IMR-90 (cell line): ENCODE measurements at regions not wholly inside any gene's neighbourhood (a gene's known extent, or its start where the extent isn't known, plus 50 kb on each side); places are given as distances from the start of the nearest gene placed in this dataset.

ENCODE experiments used
- CEBPB ChIP-seq: IDR thresholded peaks from 2 replicates; pipeline ENCODE4 v1.6.1; 2012; ENCODE audit warnings: low read depth, low read length, improper control_type of control experiment
- FOS ChIP-seq: fragments of 150-350 bp; IDR thresholded peaks from 2 replicates; pipeline ENCODE4 v1.6.1; 2016; ENCODE audit warnings: low read depth, low read length
- MAFK ChIP-seq: IDR thresholded peaks from 2 replicates; pipeline ENCODE4 v1.6.1; 2012; ENCODE audit warnings: low read depth, low read length, improper control_type of control experiment
- MAZ ChIP-seq: IDR thresholded peaks from 2 replicates; pipeline ENCODE4 v1.6.1; 2012; ENCODE audit warnings: low read depth, mild to moderate bottlenecking, low read length, improper control_type of control experiment, moderate library complexity, borderline replicate concordance
- POLR2A ChIP-seq: IDR thresholded peaks from 2 replicates; pipeline ENCODE4 v1.6.1; 2012; ENCODE audit warnings: mild to moderate bottlenecking, low read depth, low read length
- RFX5 ChIP-seq: IDR thresholded peaks from 2 replicates; pipeline ENCODE4 v1.8.0; 2012; ENCODE audit warnings: low read depth, mild to moderate bottlenecking, low read length, moderate library complexity
- SMC3 ChIP-seq: fragments of 150-350 bp; IDR thresholded peaks from 2 replicates; pipeline ENCODE4 v1.6.1; 2016; ENCODE audit warnings: low read depth, mild to moderate bottlenecking, antibody characterized with exemption, low read length, moderate library complexity
- TF ChIP-seq, protein P1 (sequence below): conservative IDR thresholded peaks from 2 replicates; pipeline ENCODE4 v1.5.1; 2012; ENCODE audit warnings: mild to moderate bottlenecking, low read depth, low read length, improper control_type of control experiment

DNA sequence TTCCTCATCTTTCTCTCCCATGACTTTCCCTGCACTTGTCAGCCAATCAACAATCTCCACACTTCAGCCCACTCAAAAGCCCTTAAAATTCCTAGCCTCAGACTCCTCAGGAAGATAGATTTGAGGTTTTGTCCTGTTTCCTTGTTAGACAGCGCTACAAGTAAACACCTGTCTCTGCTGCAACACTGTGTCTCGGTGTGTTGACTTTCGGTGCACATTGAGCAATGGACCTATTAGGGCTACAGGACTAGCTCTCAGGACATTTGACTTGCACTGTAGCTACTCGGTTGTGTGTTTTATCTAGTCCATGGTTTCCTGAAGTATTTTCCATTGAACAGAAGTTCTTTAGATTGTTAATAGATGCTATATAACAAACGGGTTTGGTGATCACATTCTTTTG, 140.9 kb upstream of the XPO1 start:
- TF ChIP-seq, protein P1, sequence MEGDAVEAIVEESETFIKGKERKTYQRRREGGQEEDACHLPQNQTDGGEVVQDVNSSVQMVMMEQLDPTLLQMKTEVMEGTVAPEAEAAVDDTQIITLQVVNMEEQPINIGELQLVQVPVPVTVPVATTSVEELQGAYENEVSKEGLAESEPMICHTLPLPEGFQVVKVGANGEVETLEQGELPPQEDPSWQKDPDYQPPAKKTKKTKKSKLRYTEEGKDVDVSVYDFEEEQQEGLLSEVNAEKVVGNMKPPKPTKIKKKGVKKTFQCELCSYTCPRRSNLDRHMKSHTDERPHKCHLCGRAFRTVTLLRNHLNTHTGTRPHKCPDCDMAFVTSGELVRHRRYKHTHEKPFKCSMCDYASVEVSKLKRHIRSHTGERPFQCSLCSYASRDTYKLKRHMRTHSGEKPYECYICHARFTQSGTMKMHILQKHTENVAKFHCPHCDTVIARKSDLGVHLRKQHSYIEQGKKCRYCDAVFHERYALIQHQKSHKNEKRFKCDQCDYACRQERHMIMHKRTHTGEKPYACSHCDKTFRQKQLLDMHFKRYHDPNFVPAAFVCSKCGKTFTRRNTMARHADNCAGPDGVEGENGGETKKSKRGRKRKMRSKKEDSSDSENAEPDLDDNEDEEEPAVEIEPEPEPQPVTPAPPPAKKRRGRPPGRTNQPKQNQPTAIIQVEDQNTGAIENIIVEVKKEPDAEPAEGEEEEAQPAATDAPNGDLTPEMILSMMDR: no peak
- TF ChIP-seq POLR2A (no peak), RFX5 (no peak), MAFK (no peak), CEBPB (no peak), MAZ (no peak), SMC3 (no peak), FOS (no peak)
